Eye (tissue), 1 donor: ENCODE measurements at regions not wholly inside any gene's neighbourhood (a gene's known extent, or its start where the extent isn't known, plus 50 kb on each side); places are given as distances from the start of the nearest gene placed in this dataset.

ENCODE experiments used
- DNase-seq: peaks from one replicate; pipeline ENCODE4 v3.0.0-alpha.2; 2015

DNA sequence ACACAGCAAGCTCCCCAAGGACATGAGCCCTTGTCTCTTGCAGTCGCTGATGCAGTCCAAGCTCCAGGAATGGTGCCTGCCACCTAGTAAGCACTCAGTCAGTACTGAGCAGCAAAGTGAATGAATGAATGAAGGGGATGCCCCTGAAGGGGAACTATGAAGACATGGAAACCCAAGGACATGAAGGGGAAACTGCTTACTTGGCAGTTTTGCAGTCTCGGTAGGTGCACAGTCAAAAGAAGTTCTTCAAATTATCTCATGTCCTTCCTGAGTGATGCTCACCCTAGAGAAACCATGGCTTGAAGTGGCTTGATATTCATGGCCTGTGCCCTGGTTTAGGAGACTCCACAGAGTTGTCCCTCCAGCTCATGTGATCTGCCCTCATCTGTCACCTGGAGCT lies 102.1 kb upstream of the DLX2 start:
- no peak for DNase-seq

DNA sequence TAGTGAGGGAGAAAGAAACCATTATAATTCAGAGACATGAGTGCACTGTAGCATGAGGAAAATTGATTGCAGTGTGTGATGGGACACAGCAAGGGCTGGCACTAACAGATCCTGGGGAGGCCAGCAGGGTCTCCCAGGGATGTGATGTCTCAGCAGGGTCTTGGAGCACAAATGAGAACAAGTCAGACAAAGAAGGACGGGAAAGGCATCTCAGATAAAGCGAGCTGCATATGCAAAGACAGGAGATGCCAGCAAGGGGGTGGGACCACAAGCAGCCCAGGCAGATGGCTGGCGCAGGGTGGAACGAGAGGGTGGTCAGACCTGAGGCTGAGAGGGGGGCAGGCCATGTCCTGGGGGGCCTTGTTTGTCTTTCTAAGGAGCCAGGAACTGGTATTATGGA lies 102.6 kb upstream of the DLX2 start:
- peak; percentile 42 for DNase-seq

DNA sequence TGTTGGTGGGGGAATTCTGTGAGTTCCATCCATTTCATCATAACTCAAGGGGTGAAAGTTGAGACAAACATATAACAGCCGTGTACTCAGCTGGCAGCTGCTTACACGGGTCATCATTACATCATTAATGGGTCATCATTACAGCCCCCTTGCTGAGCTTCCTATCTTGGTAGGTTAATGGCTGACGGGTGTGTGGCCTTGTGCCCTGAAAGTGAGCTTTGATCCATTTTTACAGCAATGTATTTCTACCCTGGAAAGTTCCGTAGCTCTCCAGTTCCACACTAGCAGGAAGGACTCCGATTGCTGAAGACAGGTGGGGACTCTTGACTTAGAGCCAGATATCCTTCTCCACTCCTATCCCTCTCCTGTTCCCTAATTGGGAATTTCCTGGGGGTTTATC lies 105.2 kb upstream of the DLX2 start:
- DNase-seq: no peak

DNA sequence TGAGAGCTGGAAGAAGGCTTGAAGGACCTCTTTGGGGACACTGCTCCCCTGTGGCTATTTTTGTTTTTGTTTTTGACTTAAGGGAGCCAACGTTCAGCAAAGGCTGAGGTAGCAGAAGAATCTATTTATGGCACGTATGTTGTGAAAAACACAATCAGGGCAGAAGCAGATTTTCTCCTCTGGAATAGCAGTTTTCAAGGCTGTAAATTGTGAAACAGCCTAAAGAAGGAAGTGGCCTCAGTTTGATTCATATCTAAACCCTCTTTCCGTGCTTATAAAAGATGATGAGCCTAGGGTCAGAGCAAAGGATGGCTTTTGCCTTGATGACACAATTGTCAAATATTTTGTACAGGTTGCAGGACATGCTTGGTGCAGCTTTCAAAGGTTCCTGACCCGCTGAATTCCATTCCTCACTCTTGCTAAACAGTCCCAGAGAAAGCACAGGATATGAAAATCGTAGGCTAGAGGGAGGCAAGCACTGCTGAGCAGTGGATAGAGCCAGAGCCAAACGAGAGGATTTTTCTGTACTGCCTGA lies 106.2 kb upstream of the DLX2 start:
- DNase-seq: no peak

DNA sequence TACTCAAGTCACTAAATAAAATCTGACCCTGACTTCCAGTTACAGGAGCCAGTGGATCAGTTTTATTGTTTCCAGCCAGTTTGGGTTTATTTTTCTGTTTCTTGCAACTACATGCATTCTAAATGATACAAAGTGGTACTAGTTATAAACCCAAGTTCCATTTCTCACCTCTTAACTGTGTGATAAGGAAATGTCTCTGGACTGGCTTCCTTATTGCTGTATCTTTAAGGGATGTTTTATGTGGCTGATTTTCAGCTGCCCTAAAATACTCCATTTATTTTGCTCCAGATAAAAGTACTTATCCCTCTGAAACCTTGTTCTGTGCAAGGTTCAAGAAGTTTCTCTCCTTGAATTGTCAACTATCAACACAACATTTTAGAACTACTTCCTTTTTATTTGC lies 107.9 kb upstream of the DLX2 start:
- DNase-seq: no peak

DNA sequence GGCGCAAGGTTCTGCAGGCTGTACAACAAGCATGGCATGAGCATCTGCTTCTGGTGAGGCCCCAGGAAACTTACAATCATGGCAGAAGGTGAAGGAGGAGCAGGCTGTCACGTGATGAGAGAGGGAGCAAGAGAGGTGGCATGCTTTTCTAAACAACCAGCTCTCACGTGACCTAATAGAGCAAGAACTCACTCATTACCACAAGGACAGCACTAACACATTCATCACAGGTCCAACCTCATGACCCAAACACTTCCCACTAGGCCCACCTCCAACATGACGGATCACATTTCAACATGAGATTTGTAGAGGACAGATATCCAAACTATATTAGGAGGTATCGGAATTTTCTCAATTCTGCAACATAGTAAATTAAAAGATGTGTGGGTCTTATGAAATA lies 108.8 kb upstream of the DLX2 start:
- DNase-seq: no peak

DNA sequence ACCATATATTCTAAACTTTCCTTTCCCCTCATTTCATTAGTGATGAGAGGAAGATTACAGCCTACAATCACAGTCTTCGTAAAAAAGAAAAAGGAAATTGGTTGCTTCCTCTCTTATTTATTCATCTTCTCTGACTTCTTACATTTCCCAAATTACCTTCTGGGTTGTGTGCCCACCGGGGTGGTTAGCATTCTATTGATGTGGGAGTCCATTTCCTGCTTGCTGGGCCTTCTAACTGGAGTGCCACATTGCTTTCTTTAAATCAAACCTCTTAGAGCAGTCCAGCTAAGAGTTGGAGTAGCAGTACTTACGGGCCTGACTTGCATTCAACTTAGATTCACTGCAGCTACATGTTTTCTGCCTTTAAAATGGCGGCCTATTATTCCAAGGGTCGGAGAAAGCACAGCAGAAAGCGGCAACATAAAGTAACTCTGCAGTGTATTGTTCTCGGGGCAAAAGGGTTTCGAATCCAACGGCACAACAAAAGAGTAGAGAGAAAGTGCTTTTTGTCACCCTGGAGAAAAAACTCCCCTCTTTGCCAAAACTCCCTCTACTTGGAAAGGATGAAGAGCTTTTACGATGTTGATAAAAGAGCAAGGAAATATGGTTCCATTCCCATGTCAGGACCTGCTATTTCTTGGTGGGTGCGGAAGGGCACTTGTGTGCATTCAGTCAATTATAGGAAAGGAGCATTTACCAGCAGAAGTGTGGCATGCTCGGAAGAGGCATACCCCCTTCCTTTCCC lies 110.6 kb upstream of the DLX2 start:
- DNase-seq: no peak

DNA sequence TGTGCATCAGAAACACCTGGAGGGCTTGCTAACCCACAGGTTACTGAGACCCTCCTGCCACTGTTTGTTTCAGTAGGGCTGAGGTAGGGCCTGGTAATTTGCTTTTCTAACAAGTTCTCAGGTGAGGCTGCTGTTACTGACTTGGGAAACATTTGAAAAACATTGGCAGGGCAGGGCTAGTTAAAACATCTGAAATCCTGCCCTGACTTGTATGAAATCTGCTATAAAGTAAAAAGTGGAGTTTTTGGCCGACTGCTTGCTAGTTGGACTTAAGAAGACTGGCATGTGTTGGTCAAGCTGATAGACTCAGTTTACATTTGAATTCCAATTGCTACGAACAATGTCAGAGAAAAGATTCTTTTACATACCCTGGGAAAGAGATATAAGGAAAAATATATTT lies 111.6 kb upstream of the DLX2 start:
- peak; percentile 21 for DNase-seq

DNA sequence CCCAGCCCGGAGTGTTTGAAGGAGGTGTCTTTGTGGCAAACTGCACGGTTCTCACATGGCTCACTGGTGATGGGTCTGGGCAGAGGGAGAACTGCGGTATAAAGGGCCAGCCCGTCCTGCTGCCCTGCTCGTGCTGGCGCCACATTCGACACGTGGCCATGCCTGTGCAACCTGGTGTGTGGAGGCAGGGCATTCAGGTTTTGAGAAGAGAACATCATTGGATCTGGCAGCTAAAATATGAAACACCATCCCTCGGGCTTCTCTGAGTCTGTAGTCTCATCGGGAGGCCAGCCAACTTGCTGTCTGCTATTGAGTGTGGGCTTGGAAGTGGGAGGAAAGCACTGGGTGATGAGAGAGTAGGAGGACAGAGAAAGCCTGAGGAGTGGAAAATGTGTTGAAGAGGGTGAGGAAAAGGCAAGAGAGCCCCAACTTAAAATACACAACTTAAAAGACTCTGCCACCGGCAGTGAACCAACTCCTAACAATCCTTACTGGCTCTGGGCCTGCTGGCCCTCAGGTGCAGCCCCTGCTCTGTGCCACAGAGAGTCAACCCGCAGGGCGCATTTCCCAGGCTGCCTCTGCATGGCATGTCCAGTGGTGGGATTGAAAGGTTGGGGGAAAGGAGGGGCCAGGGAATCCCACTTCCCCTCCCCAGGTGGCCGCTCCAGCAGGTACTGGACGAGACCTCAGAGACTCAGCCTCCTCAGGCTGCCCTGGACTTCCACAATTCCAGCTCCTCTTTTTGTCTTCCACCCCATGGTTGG lies 112.7 kb upstream of the DLX2 start:
- DNase-seq: no peak

DNA sequence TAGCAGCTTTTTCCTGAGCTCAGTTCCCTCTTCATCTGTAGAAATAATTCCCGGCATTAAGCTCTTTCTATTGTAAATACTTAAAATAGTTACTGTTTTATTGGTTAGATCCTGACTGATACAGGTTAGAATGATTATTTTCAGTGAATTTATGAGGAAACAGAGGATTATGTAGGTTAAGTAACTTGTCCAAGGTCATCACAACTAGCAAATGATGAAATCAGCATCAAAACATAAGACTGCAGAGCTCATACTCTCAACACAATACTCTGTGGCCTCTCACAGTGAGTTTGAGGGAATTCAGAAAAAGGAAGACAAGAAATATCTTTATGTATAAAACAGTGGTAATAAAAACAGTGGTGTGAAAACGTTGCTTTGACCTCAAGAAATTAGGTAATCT lies 113.2 kb upstream of the DLX2 start:
- no peak for DNase-seq

DNA sequence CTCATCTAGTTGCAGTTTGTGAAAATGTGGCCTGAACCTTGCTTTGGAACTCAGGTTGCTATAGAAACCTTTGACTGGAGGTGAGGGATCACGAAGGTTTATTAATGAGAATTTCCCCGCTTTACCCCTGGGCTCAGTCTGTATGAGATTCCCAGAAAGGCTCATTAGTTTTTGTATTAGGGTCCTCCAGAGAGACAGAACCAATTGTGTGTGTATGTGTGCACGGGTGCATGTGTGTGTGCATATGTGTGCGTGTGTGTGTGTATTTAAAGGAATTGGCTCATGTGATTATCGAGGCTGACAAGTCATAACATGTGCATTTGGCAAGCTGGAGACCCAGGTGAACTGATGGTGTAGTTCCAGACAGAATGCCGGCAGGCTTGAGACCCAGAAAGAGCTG lies 113.8 kb upstream of the DLX2 start:
- peak; percentile 51 for DNase-seq

DNA sequence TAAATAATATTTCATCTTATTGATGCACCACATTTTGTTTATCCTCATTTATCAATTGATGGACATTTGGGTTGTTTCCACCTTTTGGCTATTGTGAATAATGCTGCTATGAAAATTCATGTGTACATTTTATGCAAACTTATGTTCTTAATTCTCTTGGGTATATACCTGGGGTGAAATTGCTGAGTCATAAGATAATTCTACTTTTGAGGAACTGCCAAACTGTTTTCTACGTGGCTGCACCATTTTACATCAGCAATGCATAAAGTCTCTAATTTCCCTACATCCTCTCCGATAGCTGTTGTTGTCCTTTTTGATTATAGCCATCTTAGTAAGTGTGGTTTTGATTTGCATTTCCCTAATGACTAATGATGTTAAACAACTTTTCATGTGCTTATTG lies 116.5 kb upstream of the DLX2 start:
- DNase-seq: no peak

DNA sequence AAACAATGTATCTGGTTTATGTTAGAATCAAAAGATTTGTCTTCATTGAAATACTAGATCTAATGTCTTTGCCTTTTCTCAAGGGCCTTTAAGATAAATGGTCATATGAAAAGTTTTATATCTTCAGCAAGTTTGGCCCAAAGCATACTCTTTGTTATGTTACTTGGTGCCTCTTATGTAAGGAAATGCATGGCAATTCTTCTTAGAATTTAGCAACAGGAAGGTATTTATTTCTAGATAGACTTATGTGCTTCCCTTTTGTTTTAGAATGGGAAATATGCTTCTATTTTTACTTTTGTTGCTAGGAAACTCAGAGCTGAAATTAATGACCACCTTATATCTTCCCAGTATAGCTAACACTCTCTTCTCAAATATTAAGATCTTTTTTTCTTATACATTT lies 117.4 kb upstream of the DLX2 start:
- no peak for DNase-seq

DNA sequence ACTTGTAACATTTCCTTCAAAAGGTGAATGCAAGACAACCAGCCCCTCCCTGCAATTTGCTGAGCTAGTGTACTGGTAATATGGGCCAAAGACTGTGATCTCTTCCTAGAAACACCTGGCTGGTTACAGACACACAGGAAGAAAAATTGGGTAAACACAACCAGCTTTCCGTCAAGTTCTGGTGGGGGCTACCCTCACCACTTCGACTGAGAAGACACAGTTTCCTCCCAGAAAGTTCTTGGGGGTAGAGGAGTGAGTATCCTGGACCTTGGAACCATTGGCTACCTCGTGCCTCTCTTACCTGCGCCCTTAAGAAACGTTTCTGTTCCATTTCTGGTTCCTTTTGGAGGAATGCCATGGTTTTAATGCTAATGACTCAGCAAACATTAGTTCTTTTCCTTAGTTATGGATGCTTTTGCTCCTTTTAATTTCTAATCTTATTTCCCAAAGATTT lies 120.9 kb upstream of the DLX2 start:
- no peak for DNase-seq

DNA sequence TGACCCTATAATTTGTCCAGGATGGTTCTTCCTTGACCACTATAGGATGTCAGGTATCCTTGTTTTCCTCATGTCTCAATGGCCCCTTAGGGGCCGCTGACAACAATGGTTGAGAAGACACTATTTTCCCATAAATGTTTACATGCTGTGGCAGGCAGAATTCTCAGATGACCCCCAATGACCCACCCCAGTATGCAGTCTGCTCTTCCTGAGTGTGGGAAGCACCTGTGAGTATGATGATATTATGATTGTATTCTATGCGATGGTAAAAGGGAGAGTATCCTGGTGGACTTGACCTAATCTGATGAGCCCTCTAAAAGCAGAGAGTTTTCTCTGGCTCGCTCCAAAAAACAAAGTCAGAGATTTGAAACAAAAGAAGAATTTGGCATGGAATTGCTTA lies 123.1 kb upstream of the DLX2 start:
- no peak for DNase-seq

DNA sequence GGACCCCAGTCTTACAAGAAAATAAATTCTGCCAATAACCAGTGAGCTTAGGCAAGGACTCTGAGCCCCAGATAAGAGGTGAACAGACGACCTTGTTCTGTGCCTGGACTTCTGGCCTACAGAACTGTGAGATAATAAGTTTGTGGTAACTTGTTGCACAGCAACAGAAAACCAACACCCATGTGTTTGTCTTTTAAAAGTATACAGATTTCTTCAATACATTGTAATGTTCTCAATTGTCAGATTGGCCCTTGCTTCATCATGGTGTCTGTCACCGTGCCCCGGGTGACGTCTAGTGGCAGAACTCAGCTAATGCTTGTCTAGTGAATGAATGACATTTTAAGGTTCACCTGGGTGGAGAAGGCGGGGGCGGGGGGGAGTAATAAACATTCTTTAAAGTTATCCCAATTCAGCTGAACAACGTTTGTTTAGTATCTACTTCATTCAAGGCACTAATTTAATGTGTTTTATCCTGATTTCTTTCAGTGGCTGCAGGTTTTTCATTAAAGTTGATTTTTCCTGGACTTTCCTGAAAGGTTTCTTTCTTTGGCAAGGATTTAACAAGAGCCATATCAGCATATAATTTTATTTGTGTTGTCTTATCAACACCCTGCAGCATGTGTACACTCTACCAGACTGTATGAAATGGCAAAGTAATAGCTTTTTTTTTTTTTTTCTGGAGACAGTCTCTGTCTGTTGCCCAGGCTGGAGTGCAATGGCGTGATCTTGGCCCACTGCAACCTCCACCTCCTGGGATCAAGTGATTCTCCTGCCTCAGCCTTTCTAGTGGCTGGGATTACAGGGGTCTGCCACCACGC lies 123.8 kb upstream of the DLX2 start:
- no peak for DNase-seq

DNA sequence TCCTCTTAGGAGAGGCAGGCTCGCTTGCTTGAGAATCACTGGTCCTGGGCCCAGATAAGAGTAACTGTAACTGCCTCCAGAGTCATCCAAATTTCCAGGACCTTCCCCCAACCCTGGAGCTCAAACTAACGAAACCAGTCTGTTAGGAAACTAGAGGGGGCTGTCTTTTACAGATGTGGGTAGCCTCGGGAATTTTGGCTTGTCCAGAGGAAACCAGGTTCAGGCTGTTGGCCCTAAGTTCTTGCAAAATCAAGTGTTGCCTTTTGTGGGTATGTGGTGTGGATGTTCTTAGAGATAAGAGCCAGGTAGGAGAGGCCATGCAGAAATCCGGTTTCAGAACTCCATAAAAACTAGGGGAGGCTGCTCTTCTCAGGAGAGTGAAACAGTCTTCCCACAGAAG lies 125.0 kb upstream of the DLX2 start:
- no peak for DNase-seq

DNA sequence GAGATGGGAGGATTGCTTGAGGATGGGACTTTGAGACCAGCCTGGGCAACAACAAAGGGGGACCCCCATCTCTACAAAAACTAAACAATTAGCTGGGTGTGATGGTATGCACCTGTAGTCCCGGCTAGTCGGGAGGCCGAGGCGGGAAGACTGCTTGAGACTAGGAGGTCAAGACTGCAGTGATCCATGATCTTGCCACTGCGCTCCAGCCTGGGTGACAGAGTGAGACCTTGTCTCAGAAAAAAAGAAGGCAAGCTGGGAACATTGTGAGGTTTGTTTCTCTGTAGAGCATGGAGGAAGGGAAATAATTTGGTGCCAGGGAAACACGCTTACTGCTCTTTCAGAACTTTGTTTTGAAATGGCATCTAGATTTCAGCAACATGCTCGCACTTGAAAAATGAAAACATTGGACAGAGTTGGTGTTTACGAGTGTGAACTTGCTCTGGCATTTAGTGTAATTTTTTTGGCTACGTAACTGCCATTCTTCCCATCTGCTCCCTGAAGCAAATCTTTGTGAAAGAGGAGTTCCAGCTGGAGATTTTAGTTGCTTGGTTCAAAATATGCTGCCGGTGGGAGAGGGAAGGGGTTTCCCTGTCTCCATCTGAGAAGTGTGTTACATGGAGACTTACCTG lies 125.6 kb upstream of the DLX2 start:
- peak; percentile 53 for DNase-seq

DNA sequence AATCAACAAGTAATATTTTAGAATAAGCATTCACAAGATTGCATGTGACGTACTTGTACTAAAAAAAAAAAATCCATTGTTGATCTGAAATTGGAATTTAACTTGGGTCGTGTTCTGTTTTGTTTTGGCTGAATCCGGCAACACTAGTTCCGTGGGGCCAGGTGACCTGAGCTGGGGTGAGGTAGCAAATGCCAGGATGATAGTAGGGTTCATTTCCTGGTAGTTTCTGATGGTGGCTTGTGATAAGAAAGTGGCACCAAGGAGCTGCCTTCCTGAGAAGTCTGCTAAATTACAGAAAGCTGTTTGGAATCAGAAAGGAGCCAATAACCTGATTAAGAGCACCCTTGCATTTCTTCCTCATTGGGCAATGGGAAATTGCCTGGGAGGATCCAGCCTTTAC lies 126.4 kb upstream of the DLX2 start:
- DNase-seq: no peak

DNA sequence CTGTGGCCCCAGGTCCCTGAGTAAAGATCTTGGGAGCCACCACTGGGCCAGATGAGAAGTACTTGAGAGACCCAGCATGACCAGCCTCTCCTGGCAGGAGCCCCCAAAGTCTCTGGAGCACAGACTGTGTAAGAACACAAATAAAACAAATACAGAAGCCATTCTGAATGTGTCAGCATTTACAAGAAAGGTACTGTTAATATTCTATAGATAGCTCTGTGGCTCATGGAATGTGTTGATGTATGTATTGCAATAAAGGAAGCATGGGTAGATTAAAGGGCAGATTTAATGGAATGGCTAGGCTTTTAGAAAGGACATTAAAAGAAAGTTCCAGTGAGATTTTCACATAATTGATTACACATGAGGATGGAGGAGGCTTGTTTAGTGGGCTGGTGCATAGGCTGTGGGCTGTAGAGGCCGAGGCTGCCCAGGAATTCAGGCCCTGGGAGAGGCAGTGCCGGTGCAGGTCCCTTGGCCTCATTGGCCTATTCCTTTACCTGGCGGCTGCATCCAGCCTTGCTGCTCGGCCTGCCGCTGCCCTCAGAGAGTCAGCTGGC lies 127.7 kb upstream of the DLX2 start:
- DNase-seq: no peak

DNA sequence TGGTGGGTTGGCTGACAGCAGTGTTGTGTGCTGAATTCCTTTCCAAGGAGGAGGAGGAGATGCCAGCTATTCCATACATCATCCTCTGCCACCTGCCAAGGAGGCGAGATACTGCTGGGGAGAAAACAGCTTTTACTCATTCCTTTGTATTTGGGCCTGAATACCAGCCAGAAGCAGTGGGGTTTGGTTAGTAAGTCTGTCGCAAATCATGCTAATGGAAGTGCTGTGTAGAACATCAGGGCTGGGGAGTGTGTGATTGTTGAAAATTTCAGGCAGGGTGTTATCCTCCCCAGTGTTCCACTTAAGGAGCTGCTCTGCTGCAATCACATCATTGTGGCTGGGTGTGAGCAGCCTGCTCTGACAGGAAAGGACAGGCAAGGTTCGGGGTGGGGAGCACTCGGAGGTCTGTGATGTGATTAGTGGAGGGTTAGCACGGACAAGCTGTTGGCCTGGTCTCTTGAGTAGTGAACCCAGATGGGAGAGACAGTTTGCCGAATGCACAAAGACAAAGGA lies 128.2 kb upstream of the DLX2 start:
- DNase-seq: peak; percentile 69

DNA sequence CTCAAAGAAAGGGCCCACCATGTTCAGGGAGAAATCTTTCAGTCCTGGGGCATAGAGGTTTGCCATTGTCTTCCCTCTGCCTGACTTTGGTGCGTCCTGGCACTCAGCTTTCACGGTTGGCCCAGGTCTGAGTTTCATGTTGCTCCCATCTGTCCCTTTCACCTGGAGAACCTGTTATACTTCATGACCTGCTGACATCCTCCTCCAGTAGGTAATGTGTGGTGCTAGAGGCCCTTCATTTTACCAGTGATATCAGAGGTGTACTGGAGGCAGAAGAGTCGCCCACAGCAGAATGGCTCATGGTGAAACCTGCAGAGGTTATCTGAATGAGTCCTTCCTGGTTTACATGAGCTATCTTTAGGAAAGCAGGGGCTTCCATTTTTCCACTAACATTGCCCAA lies 128.8 kb upstream of the DLX2 start:
- no peak for DNase-seq
